Right renal pelvis (tissue), 4 donors: ENCODE measurements at regions not wholly inside any gene's neighbourhood (a gene's known extent, or its start where the extent isn't known, plus 50 kb on each side); places are given as distances from the start of the nearest gene placed in this dataset.

Experiments used
- DNase-seq, 4 donors: peaks; one replicate each; pipeline ENCODE4 v3.0.0-alpha.2; 2013; ENCODE audit warnings: low read depth in 4 of 4, low spot score in 3 of 4, missing footprints in 1 of 4

DNA sequence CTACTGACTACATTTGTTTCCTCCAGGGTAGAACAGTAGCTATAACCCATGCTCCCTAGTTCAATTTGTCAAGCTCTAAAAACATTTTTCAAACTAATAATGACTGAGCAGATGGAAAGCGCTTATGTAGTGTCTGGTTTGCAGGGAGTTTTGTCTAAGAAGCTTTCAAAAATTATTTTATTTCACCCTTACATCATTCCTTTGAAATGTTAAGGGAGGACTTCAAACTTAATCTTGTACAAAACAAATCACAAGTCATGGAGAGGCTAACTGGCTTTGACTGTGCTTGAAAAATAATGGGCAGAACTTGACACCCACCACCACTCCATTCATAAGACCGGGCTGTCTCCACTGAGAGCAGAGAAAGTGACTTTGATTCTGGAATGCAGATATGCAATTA, 153.4 kb upstream of the QRFPR start:
- DNase-seq, result no peak

DNA sequence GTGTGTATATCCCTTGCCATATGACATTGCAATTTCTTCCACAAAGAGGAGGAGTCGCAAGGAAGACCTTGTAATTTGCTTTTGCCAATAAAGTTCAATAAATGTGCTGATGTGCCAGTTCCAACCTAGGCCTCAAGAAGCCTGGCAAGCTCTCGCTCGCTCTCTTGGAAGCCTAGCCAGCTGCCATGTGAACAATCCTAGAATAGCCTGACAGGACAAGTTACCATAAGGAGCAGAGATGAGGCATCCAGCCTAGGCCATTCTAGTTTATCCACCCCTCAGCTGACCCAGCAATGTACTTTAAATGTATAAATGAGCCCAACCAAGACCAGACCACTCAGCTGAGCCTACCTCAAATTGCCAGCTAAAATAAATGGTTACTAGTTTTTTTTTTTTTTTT, 145.7 kb upstream of the QRFPR start:
- no peak for DNase-seq

DNA sequence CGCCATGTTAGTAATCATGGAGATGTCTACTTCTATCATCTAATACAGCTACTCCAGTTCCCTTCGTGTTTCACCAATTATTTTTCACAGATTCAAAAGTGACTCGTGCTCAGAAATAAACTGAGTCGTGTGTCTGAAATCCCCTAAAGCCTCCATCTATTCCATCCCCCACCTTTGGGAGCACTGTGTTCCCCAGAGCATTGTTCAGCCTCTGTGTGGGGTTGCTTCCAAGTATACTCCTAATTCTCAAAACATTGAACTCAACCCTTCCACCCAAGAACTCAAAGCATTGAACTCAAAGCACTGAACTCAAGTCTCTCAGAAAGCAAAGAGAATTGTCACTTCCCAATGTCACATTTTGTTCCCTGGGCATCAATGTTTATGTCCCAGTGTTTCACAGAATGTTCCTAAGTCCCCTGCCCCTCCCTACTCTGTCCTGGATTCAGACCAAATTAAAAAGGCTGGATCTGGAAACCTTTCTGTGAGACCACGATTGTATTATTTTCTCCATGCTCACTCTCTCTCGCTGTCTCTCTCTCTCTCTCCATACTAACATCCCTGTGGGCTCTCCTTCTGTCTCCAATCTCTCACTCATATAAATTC, 138.5 kb upstream of the QRFPR start:
- DNase-seq, result no peak

DNA sequence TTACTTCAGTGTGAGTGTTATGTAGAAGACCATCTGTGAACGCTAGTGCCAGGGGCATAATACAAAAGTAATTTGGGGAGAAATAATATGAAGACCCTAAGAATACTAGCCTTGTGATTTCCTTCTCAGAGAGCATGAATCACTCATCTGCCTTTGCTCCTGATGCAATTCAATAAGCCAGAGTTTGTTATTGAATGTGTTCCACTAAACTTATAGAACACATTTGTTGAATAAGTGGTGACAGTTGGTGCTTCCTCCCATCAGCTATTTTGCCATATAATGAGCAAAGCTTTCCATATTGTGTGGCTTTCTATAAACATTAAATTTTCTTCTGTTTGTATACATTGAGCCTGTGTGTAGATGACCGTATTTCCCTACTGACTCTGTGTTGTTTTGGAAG, 136.4 kb upstream of the QRFPR start:
- DNase-seq, result no peak

DNA sequence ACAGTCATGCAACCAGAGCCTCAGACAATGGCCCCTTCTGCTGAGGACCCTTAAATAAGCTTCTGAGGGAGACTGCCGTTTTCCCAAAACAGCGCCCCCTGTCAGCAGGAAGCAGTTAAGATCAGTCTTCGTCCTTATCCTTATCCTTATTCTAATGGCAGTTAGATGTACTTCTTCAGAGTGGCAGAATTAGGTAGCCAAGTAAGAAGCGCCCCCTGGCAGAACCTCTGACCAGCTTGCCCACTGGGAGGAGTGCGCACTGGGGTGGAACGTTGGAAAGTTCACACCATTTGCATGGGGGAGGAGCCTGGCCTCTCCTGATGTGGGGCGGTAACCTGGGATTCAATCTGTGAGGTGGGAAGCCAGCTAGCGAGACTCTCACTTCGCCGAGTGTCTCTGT, 133.6 kb upstream of the QRFPR start:
- DNase-seq, result no peak

DNA sequence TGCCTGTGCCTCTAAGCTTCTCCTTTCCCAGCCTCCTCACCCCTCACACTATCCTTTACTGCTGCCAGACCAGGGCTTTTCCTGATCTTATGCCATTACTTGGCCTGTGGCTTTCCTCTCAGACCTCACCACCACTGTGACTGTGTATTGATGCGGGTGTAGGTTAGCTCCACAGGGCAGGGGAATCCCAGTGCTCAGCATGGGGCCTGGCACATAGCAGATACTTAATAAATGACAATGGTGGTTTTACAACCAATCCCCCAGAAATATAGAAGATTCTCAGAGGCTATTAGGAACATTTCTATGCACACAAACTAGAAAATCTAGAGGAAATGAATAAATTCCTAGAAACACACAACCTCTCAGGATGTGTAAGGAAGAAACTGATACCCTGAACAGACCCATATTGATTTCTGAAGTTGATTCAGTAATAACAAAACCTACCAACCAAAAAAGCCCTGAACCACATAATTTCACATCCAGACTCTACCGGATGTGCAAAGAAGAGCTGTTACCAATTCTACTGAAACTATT, 129.6 kb upstream of the QRFPR start:
- DNase-seq, result no peak

DNA sequence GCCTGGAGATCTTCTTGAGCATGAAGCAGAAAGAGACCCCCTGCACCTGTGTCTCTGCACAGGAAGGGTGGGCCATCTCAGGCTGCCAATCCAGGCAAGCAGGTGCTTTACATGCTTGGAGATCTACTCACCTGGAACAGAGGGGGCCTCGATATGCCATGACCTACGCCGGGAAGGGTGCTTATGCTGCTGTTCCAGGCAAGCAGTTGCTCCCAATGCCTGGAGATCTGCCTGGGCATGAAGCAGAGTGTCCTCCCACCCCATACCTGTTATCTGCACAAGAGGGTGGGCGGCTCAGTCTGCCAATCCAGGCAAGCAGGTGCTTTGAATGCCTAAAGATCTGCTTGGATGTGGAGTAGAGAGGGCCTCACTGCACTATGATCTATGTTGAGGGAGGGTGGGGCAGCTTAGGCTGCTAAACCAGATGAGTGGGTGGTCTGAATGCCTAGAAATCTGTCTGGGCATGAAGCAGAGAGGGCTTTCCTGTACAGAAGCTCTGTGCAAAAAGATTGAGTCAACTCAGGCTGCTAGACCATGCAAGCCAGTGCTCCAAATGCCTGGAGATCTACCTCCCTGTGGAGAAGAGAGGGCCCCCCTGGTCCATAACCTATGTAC, 104.5 kb upstream of the QRFPR start:
- no peak for DNase-seq

DNA sequence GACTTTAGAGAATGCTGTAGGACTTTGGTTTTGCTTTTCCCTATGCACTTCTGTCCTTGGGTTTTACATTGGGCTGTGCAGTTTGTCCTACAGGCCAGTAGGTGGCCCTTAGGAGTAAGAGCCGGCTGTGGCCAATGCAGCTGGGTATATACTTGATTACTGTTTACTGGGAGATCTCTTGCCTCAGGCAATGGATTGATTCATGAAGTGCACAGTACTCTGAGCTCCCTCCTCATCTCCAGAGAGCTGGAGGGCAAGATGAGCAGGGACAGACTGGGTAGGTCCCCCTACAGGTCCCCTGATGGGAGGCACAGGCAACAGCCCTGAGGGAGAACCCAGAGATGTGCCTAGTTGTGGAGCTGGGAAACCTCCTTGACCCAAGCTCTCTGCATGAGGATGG, 103.8 kb upstream of the QRFPR start:
- no peak for DNase-seq

DNA sequence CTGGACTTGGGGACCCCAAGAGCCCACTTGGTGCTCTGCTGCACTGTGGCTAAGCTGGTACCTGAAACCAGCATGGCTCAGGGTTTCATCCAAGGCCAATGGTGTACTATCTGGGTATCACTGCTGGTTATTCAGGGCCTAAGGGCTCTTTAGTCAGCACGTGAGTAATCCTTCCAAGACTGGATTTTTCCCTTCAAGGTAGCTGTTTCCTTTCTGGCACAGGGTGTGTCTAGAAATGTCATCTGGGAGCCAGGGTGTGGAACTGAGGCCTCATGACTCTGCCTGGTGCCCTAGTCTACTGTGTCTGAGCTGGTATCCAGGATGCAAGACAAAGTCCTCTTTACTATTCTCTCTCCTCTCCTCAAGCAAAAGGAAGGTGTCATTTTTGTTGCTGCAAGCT, 99.0 kb upstream of the QRFPR start:
- no peak for DNase-seq

DNA sequence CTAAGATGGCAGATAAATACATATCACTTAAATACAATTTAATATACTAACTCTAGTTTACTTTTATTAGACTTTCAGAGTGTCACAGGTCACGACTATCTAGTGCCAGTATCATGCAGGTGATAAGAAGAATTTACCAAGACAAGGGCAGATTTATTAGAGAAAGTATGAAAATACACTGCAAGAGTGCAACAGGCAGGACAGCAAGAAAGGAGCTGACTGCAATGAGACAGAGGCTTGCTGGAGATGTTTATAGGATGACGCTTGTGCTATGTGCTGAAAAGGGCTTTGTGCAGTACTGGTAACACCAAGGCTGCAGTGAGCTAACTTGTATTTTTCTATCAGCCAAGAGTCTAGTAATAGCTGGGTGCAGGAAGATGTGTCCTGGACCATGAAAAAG, 96.7 kb upstream of the QRFPR start:
- DNase-seq, result no peak

DNA sequence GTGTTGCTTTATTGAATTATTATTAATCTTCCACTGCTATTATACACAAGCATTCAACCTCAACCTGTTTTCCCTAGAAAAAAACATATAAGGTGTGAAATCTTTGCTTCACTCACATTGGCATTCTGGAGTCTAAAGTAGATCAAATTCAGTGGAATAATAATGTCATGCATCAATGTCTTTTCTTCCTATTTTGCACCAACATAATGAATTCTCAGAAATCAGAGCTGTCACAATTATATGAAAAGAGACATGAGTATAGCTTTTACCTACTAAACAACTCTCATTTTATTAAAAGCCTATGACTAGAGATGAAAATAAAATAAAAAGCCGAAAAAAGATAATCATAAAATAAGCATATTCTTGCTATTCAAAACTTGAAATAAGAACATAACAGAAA, 96.3 kb upstream of the QRFPR start:
- no peak for DNase-seq

DNA sequence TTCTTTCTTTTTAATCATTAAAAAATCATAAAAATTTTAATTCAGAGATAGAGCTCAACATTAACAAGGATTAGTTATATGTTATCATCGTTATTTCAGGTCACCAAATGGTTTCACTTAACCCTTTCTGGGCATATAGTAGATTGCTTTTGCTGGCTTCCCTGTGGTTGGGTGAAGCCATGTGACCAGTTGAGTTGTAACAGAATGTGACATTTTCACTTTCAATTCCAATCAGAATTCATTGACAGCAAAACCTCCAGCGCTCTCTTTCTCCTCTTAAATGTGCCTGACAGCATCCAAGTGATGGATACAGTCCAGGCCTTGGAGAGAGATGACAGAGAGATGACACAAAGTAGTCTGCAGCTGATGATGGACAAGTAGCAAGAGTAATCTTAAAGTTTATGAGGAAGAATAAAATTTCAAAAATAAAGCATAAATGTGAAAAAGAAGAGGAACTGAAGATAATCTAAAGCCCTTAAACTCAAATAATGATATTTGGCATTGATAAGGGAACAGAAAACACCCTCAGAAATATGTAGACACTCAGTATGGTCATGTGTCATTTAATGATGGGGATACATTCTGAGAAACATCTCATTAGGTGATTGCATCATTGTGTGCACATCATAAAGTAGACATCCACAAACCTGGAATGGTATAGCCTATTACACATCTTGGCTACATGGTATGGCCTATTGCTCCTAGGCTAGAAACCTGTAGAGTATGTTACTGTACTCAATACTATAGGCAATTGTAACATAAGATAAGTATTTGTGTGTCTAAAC, 92.3 kb upstream of the QRFPR start:
- no peak for DNase-seq

DNA sequence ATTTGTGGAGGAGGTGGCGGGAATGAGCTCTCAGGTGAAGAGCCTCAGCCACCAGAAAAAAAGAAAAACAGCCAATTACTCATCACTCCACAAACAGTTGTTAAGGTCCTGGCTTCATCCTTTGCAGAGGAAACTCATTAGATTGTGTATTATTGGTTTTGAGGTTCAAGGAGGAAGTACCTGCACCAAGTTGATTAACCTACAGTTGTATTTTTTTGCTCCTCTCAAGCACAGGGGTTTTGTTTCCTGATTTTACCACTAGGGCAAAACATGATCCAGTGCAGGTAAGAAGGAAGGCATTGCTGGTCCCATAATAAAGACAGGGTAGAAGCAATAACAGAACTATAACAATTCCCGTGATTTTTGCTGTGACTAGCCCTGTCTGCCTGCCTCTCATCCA, 84.0 kb upstream of the QRFPR start:
- DNase-seq, result no peak

DNA sequence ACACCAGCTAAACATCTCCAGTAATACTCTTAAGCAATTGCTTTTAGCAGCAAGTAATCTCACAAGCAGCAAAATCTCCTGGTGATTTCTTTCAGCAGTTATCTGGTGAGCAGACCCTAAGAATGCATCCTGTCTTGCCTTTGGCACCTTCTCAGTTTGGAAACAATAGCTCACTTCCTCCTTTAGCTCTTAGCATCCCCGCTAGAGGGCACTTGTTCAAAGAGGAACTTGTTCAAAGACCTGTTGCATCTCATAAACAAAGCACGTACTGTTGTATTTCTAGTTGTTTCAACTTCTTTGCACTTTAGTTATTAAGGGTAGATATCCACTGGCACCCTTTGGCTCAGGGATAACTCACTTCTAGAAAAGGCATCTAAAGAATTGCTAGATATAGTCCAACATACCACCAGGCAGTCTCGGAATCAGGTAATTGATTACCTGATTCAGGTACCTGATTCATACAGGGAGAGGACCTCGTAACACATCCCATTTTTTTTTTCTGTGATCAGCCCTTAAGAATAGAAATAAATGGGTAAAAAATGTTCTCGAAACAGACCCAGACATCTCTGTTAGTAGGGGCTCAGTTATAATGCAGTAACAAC, 81.9 kb upstream of the QRFPR start:
- peak; percentile 23 to 63 (median 40) for DNase-seq

DNA sequence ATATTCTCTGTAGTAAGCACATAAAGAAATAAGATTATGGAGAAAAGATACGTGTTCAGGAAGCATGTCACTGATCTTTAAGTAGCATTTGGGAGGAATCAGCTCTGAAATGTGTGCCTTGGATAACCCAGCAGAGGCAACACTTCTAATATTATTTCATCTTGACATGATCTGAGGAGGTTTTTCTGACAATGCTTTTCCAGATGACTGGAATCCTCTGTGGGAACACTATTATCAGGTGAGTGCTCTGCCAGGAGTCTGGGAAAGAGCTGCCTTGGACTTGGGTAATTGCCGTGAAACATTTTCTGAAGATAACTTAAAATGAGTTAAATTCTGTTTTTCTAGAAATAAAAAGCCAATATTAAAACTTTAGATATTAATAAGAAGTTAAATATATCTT, 78.2 kb upstream of the QRFPR start:
- no peak for DNase-seq

DNA sequence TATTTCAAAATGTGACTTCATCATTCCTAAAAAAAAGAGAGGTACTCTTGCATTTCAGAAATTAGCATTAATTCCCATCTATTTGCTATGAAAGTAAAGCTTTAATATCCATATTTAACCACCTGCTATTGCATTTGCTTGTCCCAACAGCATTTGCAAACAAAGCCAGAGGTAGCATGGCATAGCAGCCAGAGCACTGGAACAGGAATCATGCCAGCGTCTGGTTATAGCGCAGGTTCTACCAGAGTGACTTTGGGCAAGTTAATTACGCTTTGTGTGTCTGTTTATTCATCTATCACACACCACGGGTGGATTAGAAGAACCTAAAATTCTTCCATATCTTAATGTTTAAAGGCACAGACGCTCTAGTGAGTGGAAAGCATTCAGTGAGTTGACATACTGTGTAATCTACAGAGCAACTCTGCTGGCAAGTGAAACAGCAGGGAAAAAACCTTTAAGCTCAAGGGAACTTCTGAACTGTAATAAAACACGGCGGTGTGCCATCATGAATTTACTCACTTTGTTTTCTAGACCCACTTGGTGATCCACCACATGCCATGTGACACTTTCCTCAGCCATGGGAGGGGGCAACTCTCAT, 76.6 kb upstream of the QRFPR start:
- DNase-seq, result no peak

DNA sequence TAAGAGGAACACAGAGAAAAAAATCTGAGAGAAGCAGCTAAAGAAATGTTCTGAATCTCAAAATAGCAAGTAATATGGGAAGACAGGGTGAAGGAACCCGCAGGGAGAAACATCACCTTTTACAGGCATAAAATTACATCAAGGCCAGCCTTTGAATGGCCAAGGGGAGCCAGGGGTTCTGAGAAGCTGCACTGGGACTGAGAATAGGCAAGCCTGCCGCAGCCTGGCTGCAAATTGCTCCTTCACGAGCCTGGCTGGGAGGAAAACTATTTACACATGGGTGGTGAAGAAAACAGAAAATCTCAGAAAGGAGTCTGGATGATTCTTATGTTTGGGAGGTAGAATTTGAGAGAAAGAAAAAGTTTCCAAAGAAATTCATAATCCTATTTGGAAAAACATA, 74.5 kb upstream of the QRFPR start:
- no peak for DNase-seq

DNA sequence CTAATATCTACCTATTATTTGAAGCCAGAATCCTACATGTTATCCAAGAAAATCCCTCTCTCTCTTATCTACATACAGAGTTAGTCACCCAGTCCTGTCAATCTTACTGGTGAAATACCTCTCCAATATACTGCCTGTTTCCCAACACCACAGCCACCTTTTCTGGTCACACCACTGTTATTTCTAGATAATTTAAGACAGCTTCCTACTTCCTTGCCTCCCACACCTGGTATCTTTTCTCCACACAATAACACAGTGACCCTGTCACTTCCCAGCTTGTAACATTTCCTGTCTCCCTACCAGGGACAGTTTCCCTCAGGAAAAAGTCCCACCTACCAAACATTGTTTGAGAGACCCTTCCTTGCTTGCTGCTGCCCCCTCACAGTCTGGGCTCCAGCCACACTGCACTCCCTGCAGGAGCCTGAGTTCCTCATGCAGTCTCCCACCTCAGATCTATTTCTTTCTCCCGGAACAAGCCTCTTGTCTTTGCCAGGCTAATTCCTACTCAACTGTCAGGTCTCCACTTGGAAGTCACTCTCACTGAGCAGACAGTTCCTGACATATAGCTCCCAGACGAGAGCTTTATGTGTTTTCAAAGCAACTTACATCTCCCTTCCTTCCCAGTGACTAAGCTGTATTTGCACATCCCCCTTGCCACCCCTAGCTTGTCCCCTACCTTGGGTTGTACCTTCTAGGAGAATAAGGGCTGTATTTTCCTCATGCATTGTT, 73.6 kb upstream of the QRFPR start:
- no peak for DNase-seq

DNA sequence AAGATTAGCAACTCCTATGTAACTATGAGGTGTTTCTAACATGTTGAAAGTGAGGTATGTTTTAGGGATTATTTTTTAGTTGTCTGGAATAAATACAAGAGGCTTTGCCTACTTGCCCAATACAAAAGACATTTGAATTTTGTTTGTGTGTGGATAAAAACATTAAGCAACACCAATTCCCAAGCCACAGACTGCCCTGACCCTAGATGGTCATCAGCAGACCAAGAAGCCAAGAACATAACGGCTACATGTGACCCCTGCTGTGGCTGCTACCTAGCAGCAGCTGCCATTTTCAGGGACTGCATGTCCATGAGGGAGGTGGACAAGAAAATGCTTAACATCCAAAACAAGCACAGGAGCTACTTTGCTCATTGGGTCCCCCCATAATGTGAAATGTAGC, 70.5 kb upstream of the QRFPR start:
- DNase-seq, result no peak

DNA sequence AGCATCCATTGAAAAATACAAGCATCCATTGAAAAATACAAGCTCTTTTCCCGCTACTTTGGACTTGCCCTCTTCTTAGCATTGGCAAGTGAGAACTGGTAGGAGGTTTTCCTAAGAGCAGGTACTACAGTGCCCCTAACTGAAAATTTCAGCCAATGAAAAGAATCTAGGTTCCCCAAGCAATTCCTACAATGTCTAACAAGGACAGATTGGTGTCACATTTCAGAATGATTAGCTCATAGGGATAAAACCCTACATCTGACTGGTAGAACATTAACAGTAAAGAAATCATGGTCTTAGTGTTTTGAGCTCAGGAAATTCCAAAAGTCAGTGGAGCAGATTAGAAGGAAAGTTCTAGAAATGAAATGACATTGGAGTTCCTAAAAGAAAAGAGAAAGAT, 68.6 kb upstream of the QRFPR start:
- peak in 1 of 4 donors; percentile 47 for DNase-seq

DNA sequence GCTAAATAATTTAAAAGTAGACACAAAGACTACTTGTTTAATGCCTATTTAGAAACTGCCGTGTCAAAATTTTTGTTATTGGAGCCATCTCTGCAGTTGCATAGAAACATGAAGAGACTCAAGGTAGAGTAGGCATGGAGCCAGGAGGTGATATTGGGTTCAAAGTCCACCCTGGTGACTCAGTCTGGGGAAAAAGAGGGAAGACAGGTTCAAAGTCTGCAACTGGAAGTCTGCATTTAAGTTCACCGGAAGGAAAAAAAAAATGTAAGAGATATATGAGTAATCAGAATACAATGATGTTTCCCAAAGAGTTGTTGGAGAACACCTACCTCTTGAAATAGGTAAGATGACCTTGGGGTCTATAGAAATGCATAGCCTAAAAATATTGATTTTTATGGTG, 67.4 kb upstream of the QRFPR start:
- no peak for DNase-seq
